Retina (tissue), 1 donor: ENCODE measurements at regions not wholly inside any gene's neighbourhood (a gene's known extent, or its start where the extent isn't known, plus 50 kb on each side); places are given as distances from the start of the nearest gene placed in this dataset.
"Not testable (repeated sequence)": the region's sequence is repeated elsewhere in the genome, so short reads cannot be mapped to it uniquely, and the experiment has no call there.

ENCODE experiments used
- DNase-seq: peaks from one replicate; pipeline ENCODE4 v3.0.0-alpha.2; 2016

DNA sequence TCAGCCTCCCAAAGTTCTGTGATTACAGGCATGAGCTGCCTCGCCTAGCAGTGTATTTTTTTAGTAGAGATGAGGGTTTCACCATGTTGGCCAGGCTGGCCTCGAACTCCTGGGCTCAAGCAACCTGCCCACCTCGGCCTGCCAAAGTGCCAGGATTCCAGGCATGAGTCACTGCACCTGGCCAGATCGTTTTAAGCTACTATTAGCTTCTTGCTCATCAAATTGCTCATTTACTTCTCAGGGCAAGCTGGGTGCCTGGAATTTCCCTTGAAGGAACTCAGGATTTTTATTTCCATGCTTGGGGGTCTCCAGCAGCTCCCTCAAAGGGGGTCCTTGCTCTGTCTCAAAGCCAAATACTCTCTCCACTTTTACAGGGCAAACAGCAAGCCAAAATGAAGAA lies 798.0 kb upstream of the AUTS2 start:
- DNase-seq: no peak

DNA sequence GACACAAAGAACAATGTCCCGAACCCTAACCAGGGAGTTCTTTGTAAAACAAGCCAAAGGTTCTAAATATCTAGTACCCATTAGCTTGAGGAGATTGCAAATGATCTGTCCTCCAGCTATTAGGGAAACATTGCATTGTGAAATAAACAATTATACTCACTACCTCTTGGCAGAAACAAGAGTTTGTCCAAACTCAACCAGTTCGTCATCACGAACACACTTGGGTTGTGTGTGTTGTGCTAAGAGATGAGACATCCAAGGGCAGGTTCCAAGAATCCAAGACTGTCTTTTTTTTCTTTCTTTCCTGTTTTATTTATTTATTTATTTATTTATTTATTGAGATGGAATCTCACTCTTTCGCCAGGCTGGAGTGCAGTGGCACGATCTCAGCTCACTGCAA lies 793.1 kb upstream of the AUTS2 start:
- DNase-seq: no peak

DNA sequence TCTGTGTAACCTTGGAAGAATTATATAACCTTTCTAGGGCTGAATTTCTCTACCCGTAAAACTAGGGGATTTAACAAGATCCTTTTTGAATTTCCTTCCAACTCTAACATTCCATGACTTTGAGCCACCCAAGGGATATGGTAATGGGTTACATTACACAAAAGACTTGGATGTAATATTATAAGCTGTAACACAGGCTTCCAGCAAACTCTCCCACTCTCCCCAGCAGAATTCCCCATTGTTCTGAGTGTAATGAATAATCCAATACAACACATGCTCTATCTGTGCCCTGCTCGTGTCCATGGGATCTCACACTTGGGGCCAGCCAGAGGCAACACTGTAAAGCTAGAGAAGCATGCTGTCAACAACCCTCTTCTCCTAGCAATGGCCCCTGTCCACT lies 790.6 kb upstream of the AUTS2 start:
- DNase-seq: no peak

DNA sequence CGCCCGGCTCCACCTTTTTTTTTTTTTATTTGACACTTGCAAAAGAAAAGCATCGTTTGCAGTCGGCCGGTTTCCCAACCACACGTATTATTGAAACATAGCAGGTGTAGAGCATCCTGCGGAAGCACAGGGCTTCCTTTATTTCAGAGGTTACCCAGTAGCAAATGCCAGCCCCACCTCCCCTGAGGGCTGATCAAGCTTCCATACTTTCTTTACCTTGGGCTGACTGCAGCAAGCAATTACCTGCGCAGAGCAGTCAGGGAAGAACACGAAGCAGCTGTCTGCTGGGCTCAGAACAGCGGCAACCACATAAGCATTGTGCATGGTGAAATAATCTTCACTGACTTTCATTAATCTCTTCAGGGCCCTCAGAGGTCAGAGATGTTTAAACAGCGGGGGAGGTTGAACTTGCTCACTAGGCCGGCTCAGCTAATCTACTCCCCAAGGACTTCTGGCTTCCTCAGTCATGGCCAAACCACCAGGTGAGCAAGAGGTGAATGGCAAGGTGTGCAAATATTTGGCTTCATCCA lies 784.7 kb upstream of the AUTS2 start:
- no peak for DNase-seq

DNA sequence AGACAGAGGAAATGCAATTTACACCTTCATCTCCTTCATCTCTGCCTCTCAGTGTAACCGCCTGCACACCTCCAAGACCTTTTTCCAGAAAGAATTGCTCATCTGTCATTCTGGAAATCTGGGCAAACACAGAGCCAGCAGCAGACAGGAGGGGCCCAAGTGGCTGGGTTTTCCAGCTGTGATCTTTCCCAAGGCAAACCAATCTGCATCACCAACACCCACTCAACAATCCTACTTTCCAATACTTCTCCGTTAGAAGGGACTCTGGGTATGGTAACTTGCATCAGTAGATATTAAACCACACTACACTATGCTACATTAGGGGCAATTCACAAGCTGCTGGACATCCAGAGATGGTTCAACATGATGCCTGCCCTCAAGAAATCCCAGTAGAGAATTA lies 781.8 kb upstream of the AUTS2 start:
- DNase-seq: no peak

DNA sequence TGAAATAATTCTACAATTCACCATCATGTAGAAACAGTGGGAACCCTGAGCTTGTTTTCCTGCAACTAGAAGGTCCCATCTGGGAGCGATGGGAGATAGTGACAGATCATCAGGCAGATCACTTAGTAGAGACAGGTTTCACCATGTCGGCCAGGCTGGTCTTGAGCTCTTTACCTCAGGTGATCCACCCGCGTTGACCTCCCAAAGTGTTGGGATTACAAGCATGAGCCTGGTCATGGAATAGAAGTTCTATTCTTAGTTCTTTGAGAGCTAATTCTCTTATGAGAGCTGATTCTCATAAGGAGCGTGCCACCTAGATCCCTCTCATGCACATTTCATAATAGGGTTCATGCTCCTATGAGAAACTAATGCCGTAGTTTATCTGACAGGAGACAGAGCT lies 778.0 kb upstream of the AUTS2 start:
- no peak for DNase-seq

DNA sequence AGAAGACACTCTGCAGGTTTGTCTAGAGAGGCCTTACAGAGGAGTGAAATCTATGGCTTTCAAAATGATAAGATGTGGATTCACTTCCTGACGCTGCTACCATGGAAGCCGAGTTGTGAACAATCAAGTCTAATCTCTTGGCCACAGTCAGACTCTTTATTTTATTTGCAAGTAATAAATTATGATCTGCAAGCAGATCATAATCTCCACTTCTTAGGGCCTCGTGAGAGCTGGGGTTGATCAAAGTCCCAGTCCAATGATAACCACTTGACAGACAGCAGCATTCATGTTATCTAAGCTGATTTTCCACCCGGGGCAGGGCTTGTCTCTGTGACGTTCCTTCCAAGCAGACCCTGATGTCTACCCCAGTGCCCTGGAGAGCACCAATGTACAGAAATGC lies 776.4 kb upstream of the AUTS2 start:
- DNase-seq: no peak

DNA sequence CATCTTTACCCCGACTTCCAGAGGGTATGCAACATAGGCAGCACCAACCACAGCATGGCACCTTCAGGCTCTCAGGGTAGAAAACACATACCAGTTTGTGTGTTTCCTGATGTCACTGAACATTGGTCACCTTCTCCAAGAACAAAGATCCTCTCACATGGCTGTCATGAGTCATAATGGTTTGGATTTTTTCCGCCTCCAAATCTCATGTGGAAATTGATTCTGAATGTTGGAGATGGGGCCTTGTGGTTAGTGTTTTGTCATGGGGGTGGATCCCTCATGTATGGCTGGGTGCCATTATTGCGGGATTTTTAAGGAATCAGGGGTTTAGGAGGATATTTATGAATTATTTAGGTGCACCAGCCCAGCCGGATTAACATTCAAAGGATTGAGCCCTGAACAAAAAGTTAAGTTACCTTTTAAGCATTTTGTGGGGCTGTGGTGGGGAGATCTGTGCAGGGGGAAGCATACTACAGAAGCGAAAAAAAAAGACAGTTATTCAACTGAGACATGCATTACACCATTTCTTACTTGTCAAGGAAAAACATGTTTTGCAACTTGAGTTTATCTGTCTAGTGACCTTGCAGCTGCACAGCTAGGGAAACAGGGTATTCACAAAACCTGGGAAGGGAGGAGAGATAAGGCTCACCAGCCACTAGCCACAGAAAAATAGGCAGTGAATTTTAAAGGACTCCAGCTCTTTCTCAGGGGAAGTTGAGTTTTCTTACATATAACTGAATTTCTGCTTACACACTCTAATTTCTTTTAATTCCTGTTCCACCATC lies 774.1 kb upstream of the AUTS2 start:
- no peak for DNase-seq

DNA sequence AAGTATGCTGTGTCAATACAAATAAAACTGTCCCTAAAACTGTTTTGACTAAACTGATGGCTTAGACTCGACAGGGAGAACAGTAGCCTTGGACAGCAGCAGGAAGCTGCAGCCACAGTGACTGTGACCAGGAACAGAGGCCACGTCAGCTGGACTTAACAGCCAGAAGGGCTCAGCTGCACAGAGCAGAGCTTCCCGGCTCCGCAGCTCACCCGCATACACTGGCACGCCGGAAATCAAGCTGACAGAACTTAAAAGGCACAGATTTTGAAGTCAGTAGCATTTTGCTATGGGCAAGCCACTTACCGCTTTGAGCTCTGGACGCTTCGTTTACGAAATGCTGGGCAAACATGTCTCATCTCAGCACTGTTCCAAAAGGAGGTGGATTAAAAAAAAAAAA lies 769.7 kb upstream of the AUTS2 start:
- DNase-seq: no peak

DNA sequence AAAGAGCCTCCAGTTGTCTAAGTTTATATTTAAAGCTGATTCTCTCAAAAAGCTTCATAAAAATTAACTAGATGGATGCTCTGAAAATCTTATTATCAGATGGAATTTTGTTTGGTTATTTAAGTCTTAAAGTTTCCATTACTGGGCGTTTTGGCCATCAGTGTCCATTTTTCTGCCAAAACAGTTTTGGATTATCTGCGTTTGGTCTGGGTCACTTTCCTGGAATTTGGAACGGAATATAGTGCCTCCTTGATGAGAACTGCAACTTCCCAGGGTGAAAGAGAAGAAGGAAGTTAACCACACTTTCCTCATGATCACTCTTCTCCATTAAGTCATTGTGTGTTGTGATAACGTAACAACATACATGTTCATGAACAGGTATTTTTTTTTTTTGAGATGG lies 764.9 kb upstream of the AUTS2 start:
- DNase-seq: no peak

DNA sequence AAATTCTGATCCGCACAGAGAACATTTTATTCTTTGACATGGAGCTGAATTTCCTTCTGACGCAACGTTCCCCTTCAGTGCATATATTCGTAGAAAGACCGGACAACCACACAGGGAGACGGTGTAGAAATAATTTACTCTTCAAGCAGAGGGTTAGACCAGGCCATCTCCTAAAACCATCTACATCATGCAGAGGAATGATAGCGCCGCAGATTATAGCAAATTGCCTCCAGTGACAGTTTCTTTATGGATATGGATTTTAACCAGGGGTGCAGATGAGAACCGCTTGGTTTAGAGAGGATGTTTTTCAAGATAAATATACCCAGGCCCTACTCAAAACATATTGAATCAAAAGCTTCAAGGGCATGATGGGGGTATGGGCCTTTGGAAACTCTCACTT lies 759.3 kb upstream of the AUTS2 start:
- no peak for DNase-seq

DNA sequence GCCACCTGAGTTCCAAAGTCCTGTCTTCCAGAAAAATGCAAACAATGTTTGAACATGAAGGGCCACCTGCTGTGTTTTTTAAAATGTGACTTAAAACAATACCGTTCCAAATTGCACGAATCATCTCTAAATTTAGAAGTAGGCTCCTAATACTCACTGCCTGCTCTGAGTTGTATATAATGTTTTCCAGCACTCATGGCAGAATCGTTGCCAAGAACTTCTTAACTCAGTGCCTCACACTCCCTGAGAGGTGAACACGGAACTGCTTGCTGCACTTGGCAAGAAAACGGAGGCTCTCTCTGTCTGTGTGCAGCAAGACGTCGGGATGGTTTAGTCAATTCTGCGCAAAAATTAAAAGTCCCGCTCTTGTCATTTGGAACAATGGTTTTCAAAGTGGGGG lies 757.3 kb upstream of the AUTS2 start:
- no peak for DNase-seq

DNA sequence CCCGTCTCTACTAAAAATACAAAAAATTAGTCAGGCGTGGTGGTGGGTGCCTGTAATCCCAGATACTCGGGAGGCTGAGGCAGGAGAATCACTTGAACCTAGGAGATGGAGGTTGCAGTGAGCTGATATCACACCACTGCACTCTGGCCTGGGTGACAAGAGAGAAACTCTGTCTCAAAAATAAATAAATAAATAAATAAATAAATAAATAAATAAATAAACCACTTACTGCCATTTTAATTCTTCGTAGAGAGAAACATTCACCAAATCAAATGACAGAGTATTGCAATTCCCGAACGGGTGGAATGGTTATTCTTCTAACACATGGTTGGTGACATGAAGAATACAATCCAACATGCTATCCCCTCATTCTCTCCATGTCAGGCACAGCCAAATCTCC lies 754.3 kb upstream of the AUTS2 start:
- not testable (repeated sequence) for DNase-seq

DNA sequence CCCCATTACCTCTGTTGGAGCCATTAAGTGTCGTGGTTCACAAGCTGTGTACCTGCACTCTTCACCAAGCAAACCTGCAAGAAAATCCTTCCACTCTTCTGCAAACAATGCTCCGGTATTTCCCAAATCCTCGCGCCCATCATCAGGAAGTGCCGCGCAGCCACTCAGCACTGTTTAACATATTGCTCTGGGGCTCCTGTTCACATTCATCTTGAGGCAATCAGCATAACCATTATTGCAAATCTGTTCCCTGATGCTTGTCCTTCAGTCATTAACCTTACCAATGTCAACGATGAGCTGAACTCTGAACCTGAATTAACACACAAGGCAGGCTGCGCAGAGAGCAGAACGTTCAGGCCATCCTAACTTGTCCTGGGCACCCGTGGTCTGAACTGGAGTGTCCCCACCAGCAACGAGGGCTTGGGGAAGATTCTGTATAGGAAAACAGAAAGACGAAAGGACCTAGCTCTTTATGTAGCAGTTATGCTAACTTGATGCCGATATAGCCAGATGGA lies 751.4 kb upstream of the AUTS2 start:
- no peak for DNase-seq

DNA sequence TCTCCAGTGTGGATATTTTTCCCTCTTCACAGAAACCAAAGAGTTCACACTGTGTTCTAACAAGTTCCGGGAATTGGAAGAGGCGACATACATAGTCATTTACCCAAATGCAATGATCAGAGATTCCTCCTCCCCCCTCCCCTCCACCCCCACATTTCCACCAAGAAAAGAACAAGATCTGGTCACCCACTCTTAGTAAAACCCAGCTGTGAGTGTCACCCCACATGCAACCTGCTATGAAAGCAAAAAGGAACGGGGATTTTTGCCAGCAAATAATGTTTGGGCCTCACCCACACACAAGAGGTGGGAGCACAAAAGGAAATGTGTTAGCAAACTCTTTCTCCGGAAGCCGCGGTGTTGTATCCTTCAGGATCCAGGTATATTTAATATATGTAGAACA lies 745.0 kb upstream of the AUTS2 start:
- no peak for DNase-seq

DNA sequence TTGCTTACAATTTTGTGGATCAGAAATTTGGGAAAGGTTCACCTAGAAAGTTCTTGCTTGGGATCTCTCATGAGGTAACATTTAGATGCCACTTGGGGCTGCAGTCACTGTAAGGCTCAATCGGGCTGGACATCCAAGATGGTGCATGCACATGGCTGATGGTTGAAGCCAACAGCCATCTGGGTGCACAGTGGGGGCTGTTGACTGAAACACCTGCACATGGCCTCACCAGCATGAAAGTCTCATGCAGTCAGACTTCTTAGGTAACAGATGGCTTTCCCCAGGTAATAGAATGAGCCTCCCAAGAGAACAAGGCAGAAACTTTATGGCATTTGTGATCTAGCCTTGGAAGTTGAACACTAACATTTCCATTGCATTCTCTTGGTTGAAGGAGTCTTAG lies 740.7 kb upstream of the AUTS2 start:
- no peak for DNase-seq

DNA sequence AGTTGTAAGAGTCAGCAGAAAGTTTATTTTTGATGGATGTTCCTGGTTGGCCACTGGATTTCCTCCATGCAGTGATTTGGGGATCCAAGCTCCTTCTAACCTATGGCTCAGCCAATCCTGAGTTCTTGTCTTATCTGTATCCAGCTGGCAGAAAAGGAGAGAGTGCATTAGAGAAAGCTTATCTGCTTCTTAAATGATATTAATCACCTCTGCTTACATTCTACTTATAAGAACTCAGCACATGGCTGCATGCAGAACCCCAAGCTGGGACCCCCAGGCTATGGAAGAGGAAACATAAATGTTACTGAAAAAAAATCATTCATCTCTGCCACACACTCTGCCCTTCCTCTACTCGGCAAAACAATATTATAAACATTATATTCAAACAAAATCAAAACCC lies 739.8 kb upstream of the AUTS2 start:
- no peak for DNase-seq

DNA sequence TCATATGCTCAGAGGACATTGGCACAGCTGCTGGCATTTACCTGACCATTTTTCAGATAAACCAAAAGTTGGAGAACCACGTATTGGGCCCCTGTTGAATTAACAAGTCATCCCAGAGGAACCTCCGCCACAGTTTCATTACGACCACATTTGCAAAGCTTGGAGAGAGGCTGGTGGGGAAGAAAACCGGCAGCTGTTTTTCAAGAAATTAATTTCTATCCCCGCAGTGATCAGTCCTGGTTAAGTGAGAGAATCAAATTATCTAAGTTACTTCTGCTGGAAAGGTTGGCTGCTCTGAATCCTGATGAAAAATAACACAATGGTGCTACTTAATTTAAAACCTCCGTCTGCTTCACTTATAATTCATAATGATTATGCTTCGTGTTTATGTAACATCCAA lies 737.1 kb upstream of the AUTS2 start:
- no peak for DNase-seq

DNA sequence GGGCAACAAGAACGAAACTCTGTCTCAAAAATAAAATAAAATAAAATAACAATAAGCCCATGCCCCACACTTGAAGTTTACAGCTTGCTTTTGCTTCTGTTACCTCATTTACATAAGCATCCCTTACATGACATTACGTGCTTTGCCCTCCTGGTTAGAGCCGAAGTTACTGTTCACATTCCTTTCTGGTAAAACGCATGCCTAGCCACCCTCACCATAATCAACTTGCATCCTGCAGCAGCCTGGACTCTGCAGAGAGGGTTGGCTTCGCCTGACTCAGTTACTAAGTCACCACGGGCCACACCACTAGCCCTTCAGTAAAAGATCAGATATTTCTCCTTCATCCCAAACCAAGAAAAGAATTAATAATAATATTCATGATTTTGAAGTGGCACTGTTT lies 736.0 kb upstream of the AUTS2 start:
- no peak for DNase-seq

DNA sequence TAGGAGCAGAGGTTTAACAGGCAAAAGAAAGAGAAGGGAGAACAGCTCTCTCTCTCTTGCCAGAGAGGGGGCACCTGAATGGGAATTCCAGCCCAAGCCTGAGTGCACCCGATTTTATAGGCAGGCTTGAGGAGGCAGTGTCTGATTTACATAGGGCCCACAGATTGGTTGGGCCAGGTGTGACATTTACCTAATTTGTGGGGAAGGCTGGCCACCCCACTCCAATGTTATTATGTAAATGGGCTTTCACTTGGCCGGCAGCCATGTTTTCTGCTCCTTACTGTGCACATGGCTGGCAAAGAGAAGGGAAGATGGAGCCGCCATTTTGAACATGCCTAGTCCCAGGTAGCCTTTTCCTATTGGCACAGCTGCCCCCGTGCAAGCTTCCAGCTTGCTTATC lies 735.5 kb upstream of the AUTS2 start:
- DNase-seq: no peak

DNA sequence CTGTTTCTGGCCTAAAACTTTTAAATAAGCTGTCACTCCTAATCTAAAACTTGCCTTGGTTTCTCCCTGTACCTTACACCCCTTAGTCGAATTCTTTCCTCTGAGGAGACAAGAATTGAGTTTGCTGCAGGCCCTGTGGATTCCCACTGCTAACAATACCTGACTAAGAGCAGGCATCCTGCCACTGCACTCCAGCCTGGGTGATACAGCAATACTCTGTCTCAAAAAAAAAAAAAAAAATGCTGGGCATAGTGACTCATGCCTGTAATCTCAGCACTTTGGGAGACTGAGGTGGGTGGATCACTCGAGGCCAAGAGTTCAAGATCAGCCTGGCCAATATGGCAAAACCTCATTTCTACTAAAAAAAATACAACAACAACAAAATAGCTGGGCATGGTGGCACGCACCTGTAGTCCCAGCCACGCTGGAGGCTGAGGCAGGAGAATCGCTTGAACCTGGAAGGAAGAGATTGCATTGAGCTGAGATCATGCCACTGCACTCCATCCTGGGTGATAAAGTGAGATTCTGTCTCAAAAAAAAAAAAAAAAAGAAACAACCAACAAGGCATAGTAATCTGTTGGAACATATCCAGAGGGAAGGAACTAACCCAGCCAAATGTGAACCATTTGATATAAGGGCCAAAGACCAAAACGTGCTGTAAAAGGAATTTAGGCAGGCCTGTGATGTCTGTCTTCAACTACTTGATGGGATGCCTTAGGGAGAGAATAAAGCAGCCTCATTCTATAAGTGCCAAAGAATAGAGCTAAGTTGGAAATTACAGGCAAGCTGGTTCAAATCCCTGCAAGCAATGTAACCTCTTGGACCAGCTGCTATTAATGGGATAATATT lies 732.7 kb upstream of the AUTS2 start:
- DNase-seq: no peak

DNA sequence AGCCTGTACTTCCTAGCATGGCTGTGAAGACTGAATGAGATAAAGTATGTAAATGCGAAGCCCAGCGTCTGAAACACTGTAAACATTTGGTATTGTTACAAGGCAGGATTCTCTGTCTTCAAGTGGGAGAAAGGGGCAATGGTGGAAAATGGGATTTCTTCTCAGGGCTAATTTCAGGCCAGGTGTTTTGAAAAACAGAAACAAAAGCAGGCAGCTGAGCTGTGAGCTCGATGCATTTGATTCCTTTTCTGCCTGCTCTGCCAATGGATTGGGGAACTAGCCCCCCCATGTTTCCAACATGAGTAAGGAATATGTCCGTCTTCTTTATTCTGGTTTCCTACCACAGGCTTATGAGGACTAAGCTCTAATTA lies 732.1 kb upstream of the AUTS2 start:
- DNase-seq: no peak

DNA sequence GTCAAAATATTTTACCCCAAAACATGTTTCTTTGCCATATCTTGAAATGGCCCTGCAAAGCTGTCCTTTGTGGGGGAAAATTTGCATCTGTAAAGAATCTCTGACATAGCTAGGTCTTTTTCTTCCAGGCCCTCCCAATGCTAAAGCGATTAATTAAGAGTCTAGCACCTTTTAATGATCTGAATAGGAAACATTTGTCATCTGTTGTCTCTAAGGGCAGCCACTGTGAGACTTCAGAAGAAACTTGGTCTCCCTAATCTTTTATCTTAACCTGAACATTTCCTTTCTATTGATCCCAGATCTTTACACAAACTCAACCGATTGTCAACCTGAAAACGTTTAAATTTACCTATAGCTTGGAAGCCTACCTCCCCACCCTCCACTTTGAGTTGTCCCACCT lies 731.6 kb upstream of the AUTS2 start:
- DNase-seq: not testable (repeated sequence)

DNA sequence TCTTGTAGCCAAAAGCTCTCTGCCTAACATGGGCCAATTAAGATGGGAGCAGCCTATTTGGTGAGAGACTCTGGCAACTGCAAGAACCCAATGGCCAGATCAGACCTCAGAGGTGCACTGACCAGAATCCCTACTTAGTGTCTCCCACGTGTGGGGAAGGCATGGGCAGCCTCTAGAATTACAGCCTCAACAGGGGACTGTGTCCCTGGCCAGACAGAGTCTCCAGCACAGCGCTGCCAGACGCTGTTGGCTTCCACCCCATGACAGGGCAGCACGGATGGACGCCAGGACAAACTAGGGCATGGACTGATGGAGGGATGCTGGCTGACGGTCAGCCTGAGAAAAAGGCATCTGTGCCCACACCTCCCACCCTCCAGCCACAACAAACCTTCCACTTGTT lies 729.3 kb upstream of the AUTS2 start:
- DNase-seq: no peak
